HL-60 (cell line): ENCODE measurements at regions not wholly inside any gene's neighbourhood (a gene's known extent, or its start where the extent isn't known, plus 50 kb on each side); places are given as distances from the start of the nearest gene placed in this dataset.

Experiments
- GABPA ChIP-seq: IDR thresholded peaks from 2 replicates; pipeline ENCODE4 v1.6.1; 2012; ENCODE audit warnings: low read depth
- POLR2AphosphoS5 ChIP-seq: IDR thresholded peaks from 2 replicates; pipeline ENCODE4 v1.6.1; 2012; ENCODE audit warnings: low read depth
- SPI1 ChIP-seq: IDR thresholded peaks from 2 replicates; pipeline ENCODE4 v1.6.1; 2012; ENCODE audit warnings: low read depth, mild to moderate bottlenecking, borderline replicate concordance
- TF ChIP-seq, protein P1 (sequence below): IDR thresholded peaks from one replicate; pipeline ENCODE4 v1.5.1; 2011; ENCODE audit warnings: low read length, control low read depth, inconsistent platforms; ENCODE audit not compliant: insufficient read depth
- TF ChIP-seq, protein P2 (sequence below): IDR thresholded peaks from 2 replicates; pipeline ENCODE4 v1.6.1; 2012; ENCODE audit warnings: low read depth; ENCODE audit not compliant: insufficient replicate concordance

DNA sequence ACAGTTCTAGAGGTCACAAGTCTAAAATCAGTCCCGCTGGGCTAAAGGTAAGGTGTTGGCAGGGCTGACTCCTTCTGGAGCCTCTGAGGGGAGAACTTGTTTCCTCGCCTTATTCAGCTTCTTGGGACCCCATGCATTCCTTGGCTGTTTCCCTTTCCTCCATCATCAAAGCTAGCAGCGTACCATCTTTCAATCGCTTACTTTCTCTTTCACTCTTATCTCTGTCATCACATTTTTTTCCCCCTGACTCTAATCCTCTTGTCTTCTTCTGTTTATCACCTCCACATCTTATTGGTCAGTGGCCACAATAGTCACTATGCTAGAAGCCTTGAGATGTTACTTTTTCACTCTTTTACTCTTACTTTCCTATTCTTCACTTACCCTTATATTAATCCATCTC lies 72.5 kb upstream of the SPEF2 start:
- TF ChIP-seq, protein P1, sequence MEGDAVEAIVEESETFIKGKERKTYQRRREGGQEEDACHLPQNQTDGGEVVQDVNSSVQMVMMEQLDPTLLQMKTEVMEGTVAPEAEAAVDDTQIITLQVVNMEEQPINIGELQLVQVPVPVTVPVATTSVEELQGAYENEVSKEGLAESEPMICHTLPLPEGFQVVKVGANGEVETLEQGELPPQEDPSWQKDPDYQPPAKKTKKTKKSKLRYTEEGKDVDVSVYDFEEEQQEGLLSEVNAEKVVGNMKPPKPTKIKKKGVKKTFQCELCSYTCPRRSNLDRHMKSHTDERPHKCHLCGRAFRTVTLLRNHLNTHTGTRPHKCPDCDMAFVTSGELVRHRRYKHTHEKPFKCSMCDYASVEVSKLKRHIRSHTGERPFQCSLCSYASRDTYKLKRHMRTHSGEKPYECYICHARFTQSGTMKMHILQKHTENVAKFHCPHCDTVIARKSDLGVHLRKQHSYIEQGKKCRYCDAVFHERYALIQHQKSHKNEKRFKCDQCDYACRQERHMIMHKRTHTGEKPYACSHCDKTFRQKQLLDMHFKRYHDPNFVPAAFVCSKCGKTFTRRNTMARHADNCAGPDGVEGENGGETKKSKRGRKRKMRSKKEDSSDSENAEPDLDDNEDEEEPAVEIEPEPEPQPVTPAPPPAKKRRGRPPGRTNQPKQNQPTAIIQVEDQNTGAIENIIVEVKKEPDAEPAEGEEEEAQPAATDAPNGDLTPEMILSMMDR, result no peak
- TF ChIP-seq, protein P2, sequence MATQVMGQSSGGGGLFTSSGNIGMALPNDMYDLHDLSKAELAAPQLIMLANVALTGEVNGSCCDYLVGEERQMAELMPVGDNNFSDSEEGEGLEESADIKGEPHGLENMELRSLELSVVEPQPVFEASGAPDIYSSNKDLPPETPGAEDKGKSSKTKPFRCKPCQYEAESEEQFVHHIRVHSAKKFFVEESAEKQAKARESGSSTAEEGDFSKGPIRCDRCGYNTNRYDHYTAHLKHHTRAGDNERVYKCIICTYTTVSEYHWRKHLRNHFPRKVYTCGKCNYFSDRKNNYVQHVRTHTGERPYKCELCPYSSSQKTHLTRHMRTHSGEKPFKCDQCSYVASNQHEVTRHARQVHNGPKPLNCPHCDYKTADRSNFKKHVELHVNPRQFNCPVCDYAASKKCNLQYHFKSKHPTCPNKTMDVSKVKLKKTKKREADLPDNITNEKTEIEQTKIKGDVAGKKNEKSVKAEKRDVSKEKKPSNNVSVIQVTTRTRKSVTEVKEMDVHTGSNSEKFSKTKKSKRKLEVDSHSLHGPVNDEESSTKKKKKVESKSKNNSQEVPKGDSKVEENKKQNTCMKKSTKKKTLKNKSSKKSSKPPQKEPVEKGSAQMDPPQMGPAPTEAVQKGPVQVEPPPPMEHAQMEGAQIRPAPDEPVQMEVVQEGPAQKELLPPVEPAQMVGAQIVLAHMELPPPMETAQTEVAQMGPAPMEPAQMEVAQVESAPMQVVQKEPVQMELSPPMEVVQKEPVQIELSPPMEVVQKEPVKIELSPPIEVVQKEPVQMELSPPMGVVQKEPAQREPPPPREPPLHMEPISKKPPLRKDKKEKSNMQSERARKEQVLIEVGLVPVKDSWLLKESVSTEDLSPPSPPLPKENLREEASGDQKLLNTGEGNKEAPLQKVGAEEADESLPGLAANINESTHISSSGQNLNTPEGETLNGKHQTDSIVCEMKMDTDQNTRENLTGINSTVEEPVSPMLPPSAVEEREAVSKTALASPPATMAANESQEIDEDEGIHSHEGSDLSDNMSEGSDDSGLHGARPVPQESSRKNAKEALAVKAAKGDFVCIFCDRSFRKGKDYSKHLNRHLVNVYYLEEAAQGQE, result no peak
- TF ChIP-seq POLR2AphosphoS5 (no peak), GABPA (no peak), SPI1 (no peak)
